Cardiac septum (tissue), 1 donor: ENCODE measurements at regions not wholly inside any gene's neighbourhood (a gene's known extent, or its start where the extent isn't known, plus 50 kb on each side); places are given as distances from the start of the nearest gene placed in this dataset.

Experiments used
- DNase-seq: peaks from one replicate; pipeline ENCODE4 v3.0.0-alpha.2; 2020; ENCODE audit warnings: low spot score
- intact Hi-C: fragments of 100-400 bp; cut with DNase I; formaldehyde crosslinking; loops from one replicate; pipeline ENCODE4 v1.14.0; 2022
- donor health status: DM: no; HTN: no; CAD: no.

DNA sequence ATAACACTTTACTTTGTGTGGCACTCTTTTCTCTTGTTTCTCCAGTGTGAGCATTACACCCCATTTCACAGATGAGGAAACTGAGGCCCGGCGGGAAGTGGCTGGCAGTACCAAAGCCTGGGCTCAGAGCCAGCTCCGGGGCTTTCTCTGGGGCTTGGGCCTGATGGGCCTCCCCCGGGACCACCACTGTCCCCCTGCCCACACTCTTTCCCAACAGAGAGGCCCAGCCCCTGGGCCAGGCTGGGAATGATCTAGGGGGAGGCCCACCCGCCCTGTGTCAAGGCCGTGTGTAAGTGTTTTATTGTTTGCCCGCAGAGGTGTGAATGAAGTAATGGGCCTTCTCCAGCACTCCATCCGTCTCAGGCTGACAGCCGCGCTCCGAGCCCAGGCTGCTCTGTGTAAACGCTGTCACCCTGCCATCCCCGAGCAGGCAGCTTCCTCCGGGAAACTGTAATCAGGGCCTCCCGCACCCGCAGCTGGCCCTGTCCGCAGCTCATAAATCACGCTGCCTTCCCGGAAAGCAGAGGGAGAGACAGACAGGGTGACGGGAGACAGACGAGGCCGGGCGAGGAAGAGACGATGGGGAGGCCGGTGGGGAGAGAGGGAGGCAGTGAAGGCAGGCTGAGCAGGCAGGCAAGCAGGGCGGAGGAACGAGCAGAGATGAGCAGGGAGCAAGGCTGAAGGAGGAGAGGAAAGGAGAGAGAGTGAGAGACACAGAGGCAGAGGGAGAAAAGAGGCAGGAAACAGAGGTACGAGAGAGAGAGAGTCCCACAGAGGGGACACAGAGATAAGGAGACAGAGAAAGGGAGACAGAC, 109.7 kb upstream of the ZBTB40 start:
- intact Hi-C loops = no loop called here
- no peak for DNase-seq

- intact Hi-C loops = no loop called here
- DNase-seq = no peak
Observed at GRCh38 chr1:22342734-22343191, 108.9 kb upstream of the ZBTB40 start.

- DNase-seq = no peak
- intact Hi-C loops = no loop called here
Observed at GRCh38 chr1:22343456-22344328, 108.0 kb upstream of the ZBTB40 start.

DNA sequence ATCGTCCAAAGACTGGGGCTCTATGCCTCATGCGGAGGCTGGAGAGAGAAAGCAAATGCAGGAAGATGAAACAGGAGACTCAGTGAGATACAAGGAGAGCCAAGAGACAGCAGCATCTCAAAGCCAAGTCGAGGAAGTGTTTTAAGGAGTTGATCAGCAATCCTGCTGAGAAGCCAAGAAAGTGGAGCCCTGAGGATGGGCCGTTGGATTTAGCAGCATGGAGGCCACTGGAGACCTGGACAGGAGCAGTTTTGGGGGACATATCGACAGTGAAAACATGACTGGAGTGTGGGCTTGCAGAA, 107.4 kb upstream of the ZBTB40 start:
- no peak for DNase-seq
- intact Hi-C loops = no loop called here

DNA sequence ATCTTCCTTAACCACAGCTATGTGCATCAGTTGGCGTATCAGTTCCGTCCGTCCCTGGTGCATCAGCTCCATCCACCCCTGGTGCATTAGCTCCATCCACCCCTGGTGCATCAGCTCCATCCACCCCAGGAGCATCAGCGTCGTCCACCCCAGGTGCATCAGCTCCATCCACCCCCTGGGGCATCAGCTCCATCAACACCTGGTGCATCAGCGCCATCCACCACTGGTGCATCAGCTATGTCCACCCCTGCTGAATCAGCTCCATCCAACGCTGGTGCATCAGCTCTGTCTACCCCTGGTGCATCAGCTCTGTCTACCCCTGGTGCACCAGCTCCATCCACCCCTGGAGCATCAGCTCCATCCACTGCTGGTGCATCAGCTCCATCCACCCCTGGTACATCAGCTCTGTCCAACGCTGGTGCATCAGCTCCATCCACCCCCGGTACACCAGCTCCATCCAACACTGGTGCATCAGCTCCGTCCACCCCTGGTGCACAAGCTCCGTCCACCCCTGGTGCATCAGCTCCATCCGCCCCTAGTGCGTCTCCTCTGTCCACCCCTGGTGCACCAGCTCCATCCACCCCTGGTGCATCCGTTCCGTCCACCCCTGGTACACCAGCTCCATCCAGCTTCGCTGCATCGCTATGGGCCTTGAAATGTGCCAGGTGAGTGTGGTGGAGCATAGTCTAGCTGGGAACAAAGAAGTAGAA, 106.6 kb upstream of the ZBTB40 start:
- DNase-seq = no peak
- intact Hi-C loops = no loop called here

DNA sequence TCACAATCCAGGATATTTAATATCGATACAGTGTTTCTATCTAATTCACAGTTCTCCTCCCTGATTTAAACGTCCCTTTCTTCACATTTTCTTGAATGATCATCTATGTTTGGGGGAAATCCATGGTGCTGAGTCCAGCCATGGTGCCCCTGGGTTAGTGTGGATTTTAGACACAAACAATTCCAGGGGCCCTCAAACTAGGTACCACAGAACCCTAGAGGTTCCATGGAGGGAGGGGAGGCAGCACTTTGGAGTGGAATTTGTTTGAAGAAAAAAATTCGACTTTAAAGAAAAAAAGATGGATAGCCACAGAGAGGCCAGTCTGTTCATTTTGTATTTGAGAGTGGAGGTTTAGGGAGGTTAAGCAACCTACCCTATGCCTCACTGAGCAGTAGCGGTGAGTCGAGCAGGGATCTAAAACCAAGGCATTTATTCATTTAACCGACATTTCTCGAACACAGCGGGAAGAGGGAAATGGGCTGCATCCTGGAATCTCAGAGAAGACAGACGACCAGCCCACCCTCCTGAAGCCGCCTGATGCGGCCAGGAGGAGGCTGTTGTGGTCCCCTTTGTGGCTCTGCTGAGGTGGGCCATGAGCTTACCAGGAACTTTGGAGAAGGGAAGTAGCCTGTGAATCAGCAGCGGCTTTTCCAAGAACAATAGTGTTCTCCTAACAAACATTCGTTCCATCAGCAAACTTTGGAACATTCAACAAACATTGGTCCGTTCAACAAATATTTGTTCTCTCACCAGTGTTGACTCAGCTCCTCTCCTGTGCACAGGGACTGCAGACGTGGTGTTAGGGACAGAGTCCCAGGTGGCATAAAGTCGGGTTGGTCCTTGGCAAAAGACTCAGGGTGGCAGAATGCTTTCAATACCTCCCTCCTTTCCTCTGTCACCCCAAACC, 103.5 kb upstream of the ZBTB40 start:
- no peak for DNase-seq
- intact Hi-C loops = no loop called here

GRCh38 chr1:22349362-22350043, 102.1 kb upstream of the ZBTB40 start:
- DNase-seq = no peak
- intact Hi-C loops = no loop called here

DNA sequence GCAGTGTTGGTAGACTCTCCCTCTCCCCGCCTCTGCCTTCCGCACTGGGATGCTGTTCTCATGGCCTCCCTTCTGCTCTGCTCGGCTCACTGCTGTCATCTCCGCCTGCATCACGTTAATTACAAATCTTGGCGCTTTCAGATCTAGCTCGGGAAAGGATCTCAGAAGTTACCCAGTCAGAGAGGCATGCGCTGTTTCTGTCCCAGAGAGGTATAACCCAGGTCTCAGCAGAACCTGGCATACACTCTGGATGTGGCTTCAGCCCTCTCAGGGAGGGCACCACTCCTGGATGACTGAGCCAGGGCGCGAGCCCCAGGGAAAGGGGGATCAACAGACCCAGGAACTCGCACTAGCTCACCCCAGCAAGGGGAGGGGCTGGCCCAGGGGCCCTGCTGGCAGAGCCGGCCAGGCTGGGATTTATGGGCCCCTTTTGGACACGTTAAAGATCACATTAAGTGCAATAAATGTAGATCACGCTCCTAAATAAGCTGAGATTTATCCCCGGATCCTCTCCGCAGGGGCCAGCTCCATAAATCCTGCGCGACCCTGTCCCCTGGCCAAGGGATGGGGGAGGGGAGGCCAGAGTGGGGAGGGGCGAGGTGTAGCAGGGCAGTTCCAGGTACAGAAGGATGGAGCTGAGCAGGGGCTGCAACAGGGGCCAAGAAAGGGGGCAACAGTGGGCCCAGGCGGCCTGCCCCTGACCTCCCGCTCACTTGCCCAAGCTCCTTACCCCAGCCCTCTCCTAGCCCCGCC, 101.3 kb upstream of the ZBTB40 start:
- DNase-seq = no peak
- intact Hi-C loops = no loop called here

GRCh38 chr1:22350924-22351767, 100.5 kb upstream of the ZBTB40 start:
- DNase-seq = no peak
- intact Hi-C loops = no loop called here

DNA sequence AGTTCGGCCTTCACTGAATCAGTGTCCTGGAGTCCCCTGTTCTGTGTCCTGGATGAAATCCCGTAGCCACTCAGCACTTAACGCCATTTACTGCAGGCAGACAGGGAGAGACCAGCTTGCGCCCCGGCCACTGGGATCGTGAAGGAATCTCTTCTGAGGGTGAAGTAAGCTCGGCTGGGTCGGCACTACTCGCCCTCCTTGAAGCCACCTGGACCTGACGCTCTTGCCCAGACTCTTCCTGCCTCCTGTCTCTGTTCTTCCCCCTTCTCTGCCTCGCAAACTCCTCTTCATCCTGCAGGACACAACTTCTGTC, 99.9 kb upstream of the ZBTB40 start:
- intact Hi-C loops = no loop called here
- DNase-seq = no peak

DNA sequence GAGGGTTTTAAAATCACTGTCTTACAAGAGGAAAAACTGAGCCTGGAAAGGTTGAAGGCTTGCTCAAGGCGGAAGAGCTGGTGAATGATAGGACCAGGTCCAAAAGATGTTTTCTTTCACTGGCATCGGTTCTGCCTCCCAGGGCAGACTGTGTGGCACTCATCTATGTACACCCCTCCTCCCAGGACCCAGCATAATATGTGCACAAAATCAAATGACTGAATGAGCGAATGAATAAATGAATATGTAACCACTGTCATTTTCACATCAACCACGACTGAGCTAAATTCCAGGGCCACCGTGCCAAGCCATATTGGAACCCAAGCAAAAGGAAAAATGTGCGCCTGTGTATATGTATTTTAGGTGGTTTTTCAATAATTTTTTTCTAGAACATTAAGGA, 99.3 kb upstream of the ZBTB40 start:
- no peak for DNase-seq
- intact Hi-C loops = no loop called here

- DNase-seq = no peak
- intact Hi-C loops = no loop called here
Observed at GRCh38 chr1:22352896-22353295, 98.8 kb upstream of the ZBTB40 start.

GRCh38 chr1:22359427-22359826, 92.2 kb upstream of the ZBTB40 start:
- intact Hi-C loops = no loop called here
- DNase-seq = no peak

DNA sequence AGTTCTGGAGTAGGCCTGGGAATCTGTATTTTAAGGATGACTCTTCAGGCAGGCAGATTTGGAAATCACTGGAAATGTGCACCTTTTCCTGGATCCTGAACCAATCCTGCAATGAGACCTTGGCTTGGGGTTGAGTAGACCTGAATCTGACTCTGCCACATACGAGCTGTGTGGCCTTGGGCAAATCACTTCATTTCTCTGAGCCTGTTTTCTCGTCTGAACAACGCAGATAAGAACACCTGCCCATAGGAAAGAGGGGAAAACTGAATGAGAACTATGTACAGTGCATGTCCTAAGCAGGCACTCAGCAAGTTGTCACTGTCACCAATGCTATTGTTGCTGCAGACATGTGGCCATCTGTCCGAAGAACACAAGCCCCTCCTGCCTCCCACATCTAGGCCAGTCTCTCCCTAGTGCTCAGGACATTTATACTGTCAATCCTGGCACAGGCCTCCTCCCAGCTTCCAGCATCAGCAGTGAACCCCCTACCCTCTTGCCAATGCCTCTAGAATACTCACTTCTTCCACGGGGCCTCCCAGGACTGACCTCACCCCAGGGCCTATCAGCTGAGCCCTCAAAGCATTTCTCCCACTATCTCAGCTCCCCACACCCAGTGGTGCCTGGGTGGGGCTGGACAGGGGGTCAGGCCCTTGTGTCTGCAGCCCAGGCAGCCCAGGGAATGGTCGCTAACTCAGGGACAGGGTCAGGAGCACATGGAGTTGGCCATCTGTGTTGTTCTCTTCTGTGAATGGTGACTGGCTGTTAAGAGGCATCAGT, 88.8 kb upstream of the ZBTB40 start:
- no peak for DNase-seq
- intact Hi-C loops = no loop called here

- intact Hi-C loops = no loop called here
- no peak for DNase-seq
Observed at GRCh38 chr1:22363403-22364325, 88.0 kb upstream of the ZBTB40 start.

DNA sequence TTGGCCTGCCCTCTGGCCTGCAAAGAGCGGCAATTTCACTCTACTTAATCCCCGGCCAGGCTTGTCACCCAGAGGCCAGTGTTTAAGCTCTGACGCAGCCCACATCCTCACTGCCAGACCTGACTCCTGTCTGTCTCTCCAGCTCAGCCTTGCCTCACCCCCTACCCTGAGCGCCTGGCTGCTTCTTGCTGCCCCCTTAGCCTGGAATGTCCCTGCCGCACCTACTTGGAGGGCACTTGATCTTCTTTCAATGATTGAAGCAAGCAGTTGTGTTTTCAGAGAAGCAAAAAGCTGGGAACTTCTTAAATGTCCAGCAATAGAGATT, 87.4 kb upstream of the ZBTB40 start:
- no peak for DNase-seq
- intact Hi-C loops = no loop called here
